Upper lobe of right lung (tissue), 1 donor: ENCODE measurements at regions not wholly inside any gene's neighbourhood (a gene's known extent, or its start where the extent isn't known, plus 50 kb on each side); places are given as distances from the start of the nearest gene placed in this dataset.

ENCODE experiments used
- ATAC-seq: fragments of 200-7000 bp; cut with Tn5 transposase; one replicate; pipeline ENCODE4 v1.9.1; 2020; ENCODE audit warnings: mild to moderate bottlenecking, moderate library complexity
- DNase-seq: peaks from one replicate; pipeline ENCODE4 v3.0.0-alpha.2; 2020
- H3K27ac ChIP-seq: fragments of 200-600 bp; one replicate; pipeline ENCODE4 v1.8.0; 2022
- H3K27me3 ChIP-seq: fragments of 200-600 bp; one replicate; pipeline ENCODE4 v1.8.0; 2022; ENCODE audit warnings: mild to moderate bottlenecking
- H3K36me3 ChIP-seq: fragments of 200-600 bp; one replicate; pipeline ENCODE4 v1.8.0; 2022
- H3K4me1 ChIP-seq: fragments of 200-600 bp; one replicate; pipeline ENCODE4 v1.8.0; 2022
- H3K4me3 ChIP-seq: fragments of 200-600 bp; one replicate; pipeline ENCODE4 v1.8.0; 2022; ENCODE audit warnings: mild to moderate bottlenecking
- H3K9me3 ChIP-seq: fragments of 200-600 bp; one replicate; pipeline ENCODE4 v1.8.0; 2022
- intact Hi-C: fragments of 100-400 bp; cut with DNase I; formaldehyde crosslinking; loops from one replicate; pipeline ENCODE4 v1.11.0; 2022
- TF ChIP-seq, protein P1 (sequence below): fragments of 200-600 bp; IDR thresholded peaks from one replicate; pipeline ENCODE4 v1.8.0; 2022; ENCODE audit warnings: antibody characterized with exemption
- donor health status: DM: no; HTN: yes; CAD: no; lungs with severe emphysema.

- intact Hi-C loops, result no loop called here
- Histone ChIP-seq H3K4me1 (no peaks in the 10 kb centered on the region), H3K9me3 (no peaks in the 10 kb centered on the region), H3K4me3 (no peak overlapping the region), H3K27me3 (no peaks in the 10 kb centered on the region), H3K27ac (no peak overlapping the region), H3K36me3 (no peaks in the 10 kb centered on the region)
- ATAC-seq (no peak), DNase-seq (no peak)
- TF ChIP-seq, protein P1, sequence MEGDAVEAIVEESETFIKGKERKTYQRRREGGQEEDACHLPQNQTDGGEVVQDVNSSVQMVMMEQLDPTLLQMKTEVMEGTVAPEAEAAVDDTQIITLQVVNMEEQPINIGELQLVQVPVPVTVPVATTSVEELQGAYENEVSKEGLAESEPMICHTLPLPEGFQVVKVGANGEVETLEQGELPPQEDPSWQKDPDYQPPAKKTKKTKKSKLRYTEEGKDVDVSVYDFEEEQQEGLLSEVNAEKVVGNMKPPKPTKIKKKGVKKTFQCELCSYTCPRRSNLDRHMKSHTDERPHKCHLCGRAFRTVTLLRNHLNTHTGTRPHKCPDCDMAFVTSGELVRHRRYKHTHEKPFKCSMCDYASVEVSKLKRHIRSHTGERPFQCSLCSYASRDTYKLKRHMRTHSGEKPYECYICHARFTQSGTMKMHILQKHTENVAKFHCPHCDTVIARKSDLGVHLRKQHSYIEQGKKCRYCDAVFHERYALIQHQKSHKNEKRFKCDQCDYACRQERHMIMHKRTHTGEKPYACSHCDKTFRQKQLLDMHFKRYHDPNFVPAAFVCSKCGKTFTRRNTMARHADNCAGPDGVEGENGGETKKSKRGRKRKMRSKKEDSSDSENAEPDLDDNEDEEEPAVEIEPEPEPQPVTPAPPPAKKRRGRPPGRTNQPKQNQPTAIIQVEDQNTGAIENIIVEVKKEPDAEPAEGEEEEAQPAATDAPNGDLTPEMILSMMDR, result no peak
Observed at GRCh38 chr11:57871231-57871630, 109.6 kb downstream of the CTNND1 start.

- TF ChIP-seq, protein P1, result no peak
- intact Hi-C loops, result no loop called here
Observed at GRCh38 chr11:57873196-57873911, 111.8 kb downstream of the CTNND1 start.

GRCh38 chr11:57874981-57875380, 113.4 kb downstream of the CTNND1 start:
- intact Hi-C loops, result no loop called here
- Histone ChIP-seq H3K9me3 (no peaks in the 10 kb centered on the region), H3K27ac (no peak overlapping the region), H3K27me3 (no peaks in the 10 kb centered on the region), H3K4me3 (no peak overlapping the region), H3K4me1 (no peaks in the 10 kb centered on the region), H3K36me3 (no peaks in the 10 kb centered on the region)
- no peak for DNase-seq
- TF ChIP-seq, protein P1, result no peak
- no peak for ATAC-seq

More at GRCh38 chr11:57873196-57873911, 111.8 kb downstream of the CTNND1 start:
- Histone ChIP-seq H3K4me1 (no peaks in the 10 kb centered on the region), H3K4me3 (no peak overlapping the region), H3K9me3 (no peaks in the 10 kb centered on the region), H3K27me3 (no peaks in the 10 kb centered on the region), H3K36me3 (no peaks in the 10 kb centered on the region), H3K27ac (no peak overlapping the region)
- no peak for DNase-seq
- no peak for ATAC-seq

GRCh38 chr11:57881647-57882046, 120.0 kb downstream of the CTNND1 start:
- ATAC-seq, result peak; percentile 21

GRCh38 chr11:57883630-57884029, 122.0 kb downstream of the CTNND1 start:
- Histone ChIP-seq H3K4me3 (no peak overlapping the region), H3K4me1 (no peaks in the 10 kb centered on the region), H3K27ac (no peak overlapping the region), H3K9me3 (no peaks in the 10 kb centered on the region), H3K27me3 (no peaks in the 10 kb centered on the region), H3K36me3 (no peaks in the 10 kb centered on the region)
- intact Hi-C loops, result no loop called here
- ATAC-seq (no peak), DNase-seq (no peak)
- TF ChIP-seq, protein P1, result no peak

More at GRCh38 chr11:57881647-57882046, 120.0 kb downstream of the CTNND1 start:
- H3K4me1 ChIP-seq, result no peaks in the 10 kb centered on the region
- intact Hi-C loops, result no loop called here
- no peaks in the 10 kb centered on the region for H3K9me3 ChIP-seq
- no peaks in the 10 kb centered on the region for H3K36me3 ChIP-seq
- TF ChIP-seq, protein P1, result no peak
- H3K27ac ChIP-seq, result no peak overlapping the region
- H3K27me3 ChIP-seq, result no peaks in the 10 kb centered on the region
- DNase-seq, result no peak
- no peak overlapping the region for H3K4me3 ChIP-seq
